Activated CD4-positive, alpha-beta T cell treated with anti-CD3 and anti-CD28 coated beads for 4 hours (primary cell): ENCODE measurements at regions not wholly inside any gene's neighbourhood (a gene's known extent, or its start where the extent isn't known, plus 50 kb on each side); places are given as distances from the start of the nearest gene placed in this dataset.
"Not testable (repeated sequence)": the region's sequence is repeated elsewhere in the genome, so short reads cannot be mapped to it uniquely, and the experiment has no call there.

ENCODE experiments used
- DNase-seq, 2 donors: peaks; one replicate each; pipeline ENCODE4 v3.0.0-alpha.2; 2020

DNA sequence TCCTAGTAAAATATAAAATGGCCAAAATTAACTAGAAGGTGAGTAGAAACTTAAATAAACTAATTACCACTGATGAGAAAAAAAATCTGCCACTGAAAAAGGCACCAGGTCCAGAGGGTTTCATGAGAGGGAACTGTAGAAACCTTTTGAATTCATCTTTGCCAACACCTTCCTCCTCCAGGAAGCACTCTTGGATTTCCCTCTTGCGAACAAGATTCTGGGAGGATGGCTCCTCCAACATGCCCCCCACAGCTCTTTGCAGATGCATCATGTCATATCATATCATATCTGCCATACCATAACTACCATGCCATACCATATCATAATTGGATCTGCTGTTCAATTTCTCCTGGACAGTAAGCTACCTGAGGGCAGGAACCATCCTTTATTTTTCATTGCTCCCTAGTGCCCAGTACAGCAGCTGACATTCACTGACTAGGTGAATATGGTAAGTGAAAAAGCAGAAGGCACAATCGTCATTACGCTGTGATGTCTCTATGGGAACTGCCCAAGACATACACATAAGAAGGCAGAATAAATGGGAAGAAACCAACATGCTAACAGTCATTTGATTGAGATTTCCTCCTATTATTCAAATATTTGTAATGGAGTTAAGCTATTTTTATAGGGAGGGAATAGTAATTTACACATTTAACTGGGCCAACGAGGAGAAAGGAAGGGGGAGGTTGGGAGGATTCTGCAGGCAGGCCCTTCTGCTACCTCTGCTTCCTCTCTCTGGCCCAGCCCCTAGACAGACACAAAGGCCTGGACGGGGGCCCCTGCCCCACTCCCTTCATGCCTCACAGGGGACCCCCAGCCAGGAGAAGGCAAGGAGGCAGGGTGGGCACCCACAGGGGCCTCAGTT, 110.1 kb upstream of the SMURF2 start:
- no peak for DNase-seq

DNA sequence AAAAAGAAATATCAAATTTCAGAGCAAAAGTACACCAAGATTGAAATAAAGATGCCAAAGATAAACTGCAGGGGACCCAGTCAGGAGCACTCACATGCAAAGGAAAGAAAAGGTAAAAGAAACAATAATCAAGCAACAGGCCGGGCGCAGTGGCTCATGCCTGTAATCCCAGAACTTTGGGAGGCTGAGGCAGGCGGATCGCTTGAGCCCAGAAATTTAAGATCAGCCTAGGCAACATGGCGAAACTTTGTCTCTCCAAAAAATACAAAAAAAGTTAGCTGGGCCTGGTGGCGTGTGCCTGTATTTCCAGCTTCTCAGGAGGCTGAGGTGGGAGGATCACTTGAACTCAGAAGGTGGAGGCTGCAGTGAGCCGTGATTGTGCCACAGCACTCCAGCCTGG, 107.6 kb upstream of the SMURF2 start:
- no peak for DNase-seq

DNA sequence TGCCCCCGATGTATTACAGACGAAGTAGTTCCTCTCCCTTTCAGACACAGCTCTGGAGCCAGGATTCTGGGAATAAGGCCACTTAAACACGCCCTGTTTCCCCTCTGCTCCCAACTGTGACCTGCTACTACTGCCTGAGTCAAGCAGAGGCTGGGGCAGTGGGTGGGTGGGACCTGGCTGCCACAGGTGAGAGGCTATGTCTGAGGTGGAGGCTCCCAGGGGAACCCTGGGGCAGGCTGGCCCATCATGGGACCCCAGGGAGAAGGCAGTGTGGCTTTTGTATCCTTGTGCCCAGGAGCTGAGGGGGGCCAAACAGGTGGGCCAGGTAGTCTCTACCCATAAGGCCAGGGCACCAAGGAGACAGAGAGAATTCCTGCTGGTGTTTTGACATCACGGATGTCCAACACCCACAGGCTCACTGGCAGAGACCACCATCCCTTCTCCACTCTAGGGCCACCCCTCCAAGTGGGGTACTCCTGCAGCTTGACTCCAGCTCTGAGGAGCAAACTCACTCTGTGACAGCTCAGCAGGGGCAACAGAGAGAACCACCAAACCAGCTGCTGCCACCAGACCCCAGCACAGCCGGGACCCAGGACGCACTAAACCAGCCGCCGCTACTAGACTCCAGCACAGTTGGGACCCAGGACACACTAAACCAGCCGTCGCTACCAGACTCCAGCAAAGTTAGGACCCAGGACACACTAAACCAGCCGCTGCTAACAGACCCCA, 105.3 kb upstream of the SMURF2 start:
- no peak for DNase-seq

DNA sequence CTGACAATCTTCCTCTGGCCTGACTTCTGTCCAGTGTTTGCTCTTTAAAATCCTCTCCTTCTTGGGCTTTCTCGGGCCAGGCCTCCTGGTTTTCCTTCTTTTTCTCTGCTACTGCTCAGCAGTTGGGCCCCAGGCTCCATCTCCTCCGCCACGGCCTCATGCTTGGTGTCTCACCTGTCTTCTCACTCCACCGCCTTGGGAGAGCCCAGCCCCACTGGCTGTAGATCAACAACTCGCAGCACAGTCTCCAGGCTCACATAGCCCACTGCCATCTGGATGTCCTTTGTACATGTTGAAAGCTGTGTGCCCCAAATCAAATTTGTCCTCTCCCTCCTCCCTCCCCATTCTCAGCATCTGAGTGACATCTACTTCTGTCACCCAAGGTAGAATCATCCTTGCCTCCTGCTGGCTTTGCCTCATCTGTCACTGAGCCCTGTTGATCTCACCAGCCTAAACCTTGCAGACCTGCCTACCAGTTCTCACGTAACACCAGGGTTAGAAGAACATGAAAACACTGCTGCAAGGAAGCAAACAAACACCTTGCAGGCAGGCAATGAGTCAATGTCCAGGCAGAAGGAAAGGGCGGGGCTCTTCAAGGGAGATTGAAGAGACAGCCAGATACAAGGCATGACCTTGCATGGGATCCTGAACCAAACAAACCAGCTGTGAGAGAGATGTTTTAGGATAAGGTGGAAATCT, 103.2 kb upstream of the SMURF2 start:
- DNase-seq = no peak

DNA sequence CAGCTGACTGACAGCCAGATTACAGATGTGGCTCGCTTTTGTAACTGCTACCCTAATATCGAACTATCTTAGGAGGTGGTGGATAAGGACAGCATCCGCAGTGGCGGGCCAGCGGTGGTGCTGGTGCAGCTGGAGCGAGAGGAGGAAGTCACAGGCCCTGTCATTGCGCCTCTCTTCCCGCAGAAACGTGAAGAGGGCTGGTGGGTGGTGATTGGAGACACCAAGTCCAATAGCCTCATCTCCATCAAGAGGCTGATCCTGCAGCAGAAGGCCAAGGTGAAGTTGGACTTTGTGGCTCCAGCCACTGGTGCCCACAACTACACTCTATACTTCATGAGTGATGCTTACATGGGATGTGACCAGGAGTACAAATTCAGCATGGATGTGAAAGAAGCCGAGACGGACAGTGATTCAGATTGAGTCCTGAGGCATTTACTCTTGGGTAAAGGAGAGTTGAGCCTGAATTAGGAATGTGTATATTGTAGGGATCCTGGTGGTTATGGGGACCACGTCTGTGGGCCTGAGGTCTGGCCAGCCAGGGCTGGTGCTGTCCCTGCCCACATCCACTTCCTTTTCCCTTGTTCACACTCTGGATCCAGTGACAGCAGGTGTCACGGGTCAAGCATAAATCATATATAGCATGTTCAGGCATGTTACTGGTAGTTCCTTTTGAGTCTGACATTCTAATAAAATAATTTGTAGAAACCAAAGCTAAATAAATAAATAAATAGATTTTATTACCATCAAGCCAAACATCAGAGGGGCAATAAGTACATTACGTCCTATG, 89.0 kb upstream of the SMURF2 start:
- no peak for DNase-seq

DNA sequence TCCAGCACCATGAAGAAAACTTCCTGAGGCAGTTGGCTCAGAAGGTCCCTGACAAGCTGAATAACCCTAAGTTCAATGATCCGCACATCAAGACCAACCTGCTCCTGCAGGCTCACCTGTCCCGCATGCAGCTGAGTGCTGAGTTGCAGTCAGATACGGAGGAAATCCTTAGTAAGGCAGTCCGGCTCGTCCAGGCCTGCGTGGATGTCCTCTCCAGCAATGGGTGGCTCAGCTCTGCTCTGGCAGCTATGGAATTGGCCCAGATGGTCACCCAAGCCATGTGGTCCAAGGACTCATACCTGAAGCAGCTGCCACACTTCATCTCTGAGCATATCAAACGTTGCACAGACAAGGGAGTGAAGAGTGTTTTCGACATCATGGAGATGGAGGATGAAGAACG, 88.4 kb upstream of the SMURF2 start:
- no peak for DNase-seq

DNA sequence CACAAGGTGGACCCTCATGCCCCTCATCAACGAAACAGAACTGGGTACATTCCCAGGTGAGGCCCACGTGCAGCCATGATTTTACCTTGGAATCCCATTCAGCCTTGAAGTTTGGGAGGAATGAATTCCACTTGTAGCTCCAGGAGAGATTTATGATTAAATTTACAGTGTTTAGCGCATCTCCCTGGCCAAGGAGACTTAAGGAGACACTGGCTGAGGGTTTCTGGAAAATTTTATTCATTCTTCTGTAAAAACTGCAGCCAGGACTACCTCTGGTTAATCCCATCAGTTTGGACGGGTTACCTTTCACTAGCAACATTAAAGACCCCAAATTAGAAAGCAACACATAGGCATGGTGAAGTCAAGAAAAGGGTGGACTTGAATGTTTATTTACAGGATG, 87.2 kb upstream of the SMURF2 start:
- no peak for DNase-seq

DNA sequence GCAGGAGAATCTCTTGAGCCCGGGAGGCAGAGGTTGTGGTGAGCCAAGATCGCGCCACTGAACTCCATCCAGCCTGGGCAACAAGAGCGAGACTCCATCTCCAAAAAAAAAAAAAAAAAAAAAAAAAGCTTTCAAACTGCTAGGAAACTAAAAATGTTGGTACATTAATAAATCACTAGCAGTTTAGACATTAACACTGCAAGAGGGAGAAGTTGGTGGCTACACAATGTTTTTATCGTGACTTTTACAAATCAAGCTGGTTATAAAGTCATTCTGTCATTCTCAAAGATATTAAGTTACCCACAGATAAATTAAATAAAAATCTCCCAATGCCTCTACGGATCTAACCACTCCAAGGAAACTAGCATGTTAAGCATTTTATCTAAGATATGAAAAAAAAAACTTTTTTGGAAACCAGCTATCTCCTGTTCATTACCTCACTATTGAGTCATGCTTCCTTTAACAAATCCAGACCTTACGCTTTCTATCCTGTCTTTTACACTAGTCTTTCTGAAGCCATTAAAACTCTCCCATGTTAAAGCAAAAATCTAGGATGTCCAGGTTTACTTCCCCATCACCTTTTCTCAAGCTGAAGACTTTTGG, 85.9 kb upstream of the SMURF2 start:
- no peak for DNase-seq

DNA sequence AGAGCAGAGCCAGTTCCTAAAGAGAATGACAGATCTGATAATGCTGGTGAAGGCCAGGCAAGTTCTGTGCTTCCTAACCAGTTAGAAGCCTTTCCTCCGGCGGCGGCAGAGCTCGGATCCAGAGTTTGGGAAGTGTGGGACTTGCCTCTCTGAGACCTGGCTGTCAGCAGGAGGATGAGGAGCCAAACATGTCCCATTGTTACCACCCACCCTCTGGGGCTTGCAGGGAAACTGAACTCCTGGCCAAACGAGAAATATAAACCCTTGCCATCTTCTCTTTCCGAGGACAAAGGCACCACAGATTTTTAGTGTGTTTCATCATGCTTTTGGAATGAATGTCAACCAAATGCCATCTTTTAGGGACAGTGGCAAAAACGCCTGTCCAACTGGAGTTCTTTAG, 80.2 kb upstream of the SMURF2 start:
- no peak for DNase-seq

DNA sequence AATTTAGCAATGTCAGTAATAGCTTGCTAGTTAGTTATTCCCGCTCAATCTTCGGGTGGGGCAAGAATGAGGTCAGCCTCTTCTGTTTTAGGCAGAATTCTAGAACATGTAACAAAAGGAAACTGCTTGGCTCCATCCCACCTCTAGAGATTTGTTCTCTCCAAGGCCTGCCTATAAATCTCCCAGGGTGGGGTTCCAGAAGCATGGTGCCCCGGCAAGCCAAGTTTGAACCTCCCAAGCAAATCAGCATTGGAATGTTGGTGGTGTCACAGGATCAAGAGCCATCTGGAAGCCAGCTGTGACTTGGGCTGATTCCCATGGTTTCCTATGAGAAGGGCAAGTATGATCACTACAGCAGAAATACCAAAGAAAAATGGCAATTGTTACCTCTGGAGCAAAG, 79.8 kb upstream of the SMURF2 start:
- not testable (repeated sequence) for DNase-seq

DNA sequence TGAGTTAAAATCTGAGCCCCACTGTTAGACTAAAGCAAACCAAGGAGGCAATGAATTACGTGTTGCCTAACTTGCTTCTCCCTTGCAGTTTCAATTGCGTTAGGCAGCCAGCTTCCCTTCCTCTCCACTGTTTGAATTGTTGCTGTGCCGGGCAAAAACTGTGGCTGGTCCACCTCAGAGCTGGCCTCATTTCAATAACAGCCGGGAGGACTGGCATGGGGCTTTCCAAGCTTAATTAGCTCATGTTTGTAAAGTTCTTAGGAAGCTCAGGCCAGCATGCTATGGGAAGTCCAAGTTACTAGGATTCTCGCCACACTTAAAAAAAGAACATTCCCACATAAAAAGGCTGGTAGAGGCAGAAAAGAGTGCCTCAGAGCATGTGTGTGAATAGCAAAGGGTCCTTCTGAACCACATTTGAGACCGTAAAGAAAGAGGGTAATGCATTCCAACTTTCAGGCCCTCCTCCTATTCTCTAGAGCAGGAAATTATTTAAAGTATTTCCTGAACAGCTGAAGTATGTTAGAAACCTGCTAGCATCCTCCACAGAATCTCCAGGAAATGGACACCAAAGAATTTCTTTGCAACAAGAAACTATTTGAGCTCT, 79.0 kb upstream of the SMURF2 start:
- no peak for DNase-seq

DNA sequence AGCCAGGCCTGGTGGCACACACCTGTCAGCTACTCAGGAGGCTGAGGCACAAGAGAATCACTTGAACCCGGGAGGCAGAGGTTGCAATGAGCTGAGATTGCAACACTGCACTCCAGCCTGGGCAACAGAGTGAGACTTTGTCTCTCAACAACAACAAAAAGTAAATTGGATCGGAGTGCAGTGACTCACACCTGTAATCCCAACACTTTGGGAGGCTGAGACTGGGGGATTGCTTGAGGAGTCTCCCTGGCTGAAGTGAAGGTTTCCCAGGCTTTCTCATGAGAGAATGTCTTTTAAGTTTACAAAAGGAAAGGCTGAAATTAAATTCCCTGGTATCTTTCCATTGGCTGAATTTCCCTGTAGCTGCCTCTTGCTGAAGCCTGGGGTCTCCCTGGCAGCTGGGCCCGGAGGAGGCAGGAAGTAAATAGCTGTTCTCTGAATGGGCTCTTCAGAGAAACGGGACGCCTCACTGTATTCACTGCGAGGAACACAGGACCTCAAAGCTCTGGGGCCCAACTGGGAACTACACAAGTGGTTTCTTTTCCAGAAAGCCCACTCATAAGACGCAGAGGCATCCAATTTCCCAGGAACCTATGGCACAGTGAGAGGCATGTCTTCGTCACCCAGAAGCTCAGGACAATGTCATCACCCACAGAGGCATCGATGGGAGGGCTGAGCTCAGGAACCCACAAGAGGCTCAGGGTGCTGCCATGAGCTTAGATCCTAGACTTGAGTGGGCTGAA, 77.4 kb upstream of the SMURF2 start:
- no peak for DNase-seq

DNA sequence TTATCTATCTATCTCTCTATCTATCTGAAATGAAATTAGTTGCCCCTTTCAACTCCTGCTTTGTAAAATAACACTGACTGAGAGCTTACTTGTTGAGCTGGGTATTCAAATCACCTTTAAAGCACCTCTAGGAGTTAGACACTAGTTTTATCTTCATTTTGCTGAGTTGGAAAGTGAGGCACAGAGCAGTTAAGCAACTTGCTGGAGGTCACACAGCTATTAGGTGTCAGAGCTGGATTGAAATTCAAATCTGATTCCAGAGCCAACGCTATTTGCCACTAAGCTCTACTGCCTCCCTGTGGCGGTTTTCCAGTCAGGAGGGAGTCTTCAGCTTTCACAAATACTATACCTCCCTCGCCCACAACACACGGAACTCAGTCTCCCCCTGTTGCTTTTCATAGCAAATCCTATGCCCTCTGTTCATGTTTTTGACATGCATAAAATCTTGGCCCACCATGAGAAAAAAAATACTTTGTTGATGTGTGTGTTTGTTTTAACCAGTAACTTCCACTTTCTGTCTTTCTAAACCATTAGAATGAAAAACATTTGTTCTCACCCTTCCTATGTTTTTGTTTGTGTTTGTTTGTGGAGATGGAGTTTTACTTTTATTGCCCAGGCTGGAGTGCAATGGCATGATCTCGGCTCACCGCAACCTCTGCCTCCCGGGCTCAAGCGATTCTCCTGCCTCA, 74.8 kb upstream of the SMURF2 start:
- DNase-seq = peak; percentile 24 to 51

DNA sequence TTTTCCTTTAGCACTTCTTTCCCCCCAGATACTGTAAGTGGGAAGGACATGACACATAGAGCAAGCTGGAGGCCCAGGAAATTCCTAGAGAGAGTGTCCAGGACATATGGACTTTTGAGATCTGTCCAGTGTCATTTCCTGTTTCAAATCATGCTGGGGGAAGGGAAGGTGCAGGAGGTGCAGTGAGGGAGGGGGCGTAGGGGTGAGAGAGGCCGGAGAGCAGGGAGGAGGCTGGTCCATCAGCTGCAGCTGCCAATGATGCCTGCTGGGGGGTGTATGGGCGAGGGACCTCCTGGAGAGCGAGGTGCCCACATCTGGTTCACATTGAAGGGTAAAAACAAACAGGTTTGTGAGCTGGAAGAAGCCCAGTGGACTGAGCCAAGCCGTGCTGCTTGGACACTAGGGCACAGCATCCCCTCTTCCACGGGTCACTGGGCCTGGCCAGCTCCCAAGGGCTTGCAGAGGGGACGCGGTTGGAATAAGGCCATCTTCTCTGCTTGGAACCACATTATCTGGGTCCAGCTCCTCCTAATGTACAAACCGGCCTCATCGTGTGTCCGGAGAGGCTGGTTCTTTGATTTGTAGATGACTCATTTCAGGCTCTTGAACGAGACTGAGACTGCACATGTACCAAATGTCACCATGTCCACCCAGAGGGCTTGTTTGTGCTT, 70.4 kb upstream of the SMURF2 start:
- DNase-seq = no peak

DNA sequence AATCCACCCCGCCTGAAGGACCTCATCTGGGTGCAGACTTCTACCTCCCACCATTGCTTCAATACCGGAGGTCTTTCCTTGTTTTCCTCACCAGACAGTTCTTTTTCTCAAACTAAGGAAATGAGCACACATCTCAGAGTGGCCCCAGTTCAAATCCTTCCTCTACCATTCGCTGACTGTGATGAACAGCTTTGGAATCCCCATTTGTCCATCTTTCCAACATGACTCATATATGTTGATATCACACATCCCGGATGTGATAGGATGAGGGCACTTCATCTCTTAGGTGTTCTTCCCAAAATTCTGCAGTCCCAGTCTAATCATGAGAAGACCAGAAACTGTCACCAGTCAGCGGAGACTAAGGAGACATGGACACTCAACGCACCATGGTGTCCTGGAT, 67.9 kb upstream of the SMURF2 start:
- not testable (repeated sequence) for DNase-seq

DNA sequence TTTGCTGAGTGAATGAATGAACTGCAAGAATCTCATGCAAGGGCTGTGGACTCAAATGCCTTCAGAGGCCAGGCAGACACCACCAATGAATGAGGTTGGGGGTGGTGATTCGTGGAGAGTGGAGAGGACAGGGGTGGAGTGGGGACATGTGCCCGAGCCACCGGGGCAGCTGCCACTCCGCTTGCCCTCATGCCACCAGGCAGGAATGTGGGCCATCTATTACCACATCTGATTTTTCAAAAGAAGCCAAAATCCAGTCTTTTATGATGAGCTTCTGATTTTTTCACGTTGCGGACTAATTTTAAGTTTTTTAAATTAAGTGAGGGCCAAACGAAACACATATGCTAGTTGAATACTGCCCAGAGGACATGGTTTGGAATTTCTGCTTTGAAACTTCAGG, 67.1 kb upstream of the SMURF2 start:
- DNase-seq = no peak

DNA sequence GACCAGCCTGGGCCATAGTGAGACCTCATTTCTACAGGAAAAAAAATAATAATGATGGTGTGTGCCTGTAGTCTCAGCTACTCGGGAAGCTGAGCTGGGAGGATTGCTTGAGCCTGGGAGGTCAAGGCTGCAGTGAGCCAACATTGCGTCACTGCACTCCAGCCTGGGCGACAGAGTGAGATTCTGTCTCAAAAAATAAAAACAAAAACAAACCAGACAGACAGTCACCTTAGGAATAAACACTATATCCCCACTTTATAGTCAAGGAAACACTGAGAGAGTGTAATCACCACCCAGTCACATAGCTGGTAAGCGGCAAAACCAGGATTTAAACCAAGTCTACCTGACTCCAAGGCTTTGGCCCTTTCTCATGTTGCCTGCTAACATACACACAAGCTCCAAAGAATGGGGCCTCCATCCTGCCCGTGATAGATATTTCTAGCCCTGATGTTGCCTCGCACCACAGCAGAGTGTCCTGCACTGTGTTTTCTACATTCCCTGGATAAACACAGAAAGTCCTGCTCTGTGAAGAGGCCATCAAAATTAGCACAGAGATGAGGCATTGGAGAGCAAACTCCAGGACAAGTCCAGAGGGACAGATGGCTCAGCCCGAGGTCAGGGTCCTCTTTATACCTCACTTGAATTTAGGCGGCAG, 66.1 kb upstream of the SMURF2 start:
- DNase-seq = no peak

DNA sequence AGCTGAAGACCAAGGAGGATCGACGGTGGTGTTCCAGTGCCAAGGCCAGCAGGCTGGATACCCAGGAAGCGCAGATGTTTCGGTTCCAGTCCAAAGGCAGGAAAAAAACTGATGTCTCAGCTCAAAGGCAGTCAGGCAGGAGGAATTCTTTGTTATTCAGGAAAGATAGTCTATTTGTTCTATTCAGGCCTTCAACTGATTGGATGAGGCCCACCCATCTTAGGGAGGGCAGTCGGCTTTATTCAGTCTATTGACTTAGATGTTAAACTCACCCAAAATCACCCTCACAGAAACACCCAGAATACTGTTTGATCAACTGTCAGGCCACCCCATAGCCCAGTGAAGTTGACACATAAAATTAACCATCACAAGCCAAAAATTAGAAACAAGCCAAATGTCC, 63.9 kb upstream of the SMURF2 start:
- DNase-seq = not testable (repeated sequence)

DNA sequence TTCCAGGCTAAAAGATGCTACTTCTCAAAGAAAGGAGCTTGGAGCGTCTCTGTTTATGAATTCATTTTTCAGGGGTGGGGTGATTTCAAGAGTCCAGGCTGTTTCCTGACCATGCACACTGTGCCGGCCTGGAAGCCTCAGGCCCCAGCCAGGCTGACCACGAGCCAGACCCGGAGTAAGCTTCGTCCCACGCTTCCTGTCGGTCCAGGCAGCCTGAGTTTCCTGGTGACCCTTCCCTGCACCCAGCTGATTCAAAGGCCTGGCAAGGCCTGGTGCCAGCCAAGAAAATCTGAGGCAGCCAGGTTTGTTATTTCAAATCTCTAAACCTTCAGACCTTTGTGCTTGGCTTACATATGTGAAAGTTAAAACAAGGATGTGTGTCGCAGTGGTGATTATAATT, 62.1 kb upstream of the SMURF2 start:
- not testable (repeated sequence) for DNase-seq

DNA sequence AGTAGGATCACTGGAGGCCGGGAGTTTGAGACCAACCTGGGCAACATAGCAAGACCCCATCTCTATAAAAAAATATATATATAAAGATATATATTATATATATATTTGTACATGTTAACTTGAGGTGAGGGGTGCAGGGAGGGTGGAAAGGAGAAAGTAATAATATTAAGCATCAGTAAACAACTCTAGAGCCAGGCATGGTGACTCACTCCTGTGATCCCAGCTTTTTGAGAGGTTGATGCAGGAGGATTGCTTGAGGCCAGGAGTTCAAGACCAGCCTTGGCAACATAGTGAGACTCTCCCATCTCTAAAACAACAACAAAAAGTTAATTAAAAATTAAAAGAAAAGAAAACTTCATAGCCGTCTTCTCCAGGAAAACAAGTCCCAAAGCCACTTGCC, 61.7 kb upstream of the SMURF2 start:
- DNase-seq = no peak
